Karpas-422 (cell line): ENCODE measurements at regions not wholly inside any gene's neighbourhood (a gene's known extent, or its start where the extent isn't known, plus 50 kb on each side); places are given as distances from the start of the nearest gene placed in this dataset.

Source experiments
- DNase-seq: peaks from one replicate; pipeline ENCODE4 v3.0.0-alpha.2; 2015
- H2AFZ ChIP-seq: fragments of 200-600 bp; sonication (generic); 2 replicates; pipeline ENCODE4 v1.6.1; 2014; ENCODE audit warnings: antibody characterized with exemption, low read length, mixed read lengths
- H3K27ac ChIP-seq: fragments of 200-600 bp; sonication (generic); 2 replicates; pipeline ENCODE4 v1.5.1; 2014; ENCODE audit warnings: mild to moderate bottlenecking, low read length, moderate library complexity
- H3K27me3 ChIP-seq: fragments of 200-600 bp; sonication (generic); 2 replicates; pipeline ENCODE4 v1.6.1; 2014; ENCODE audit warnings: low read length, mixed read lengths
- H3K36me3 ChIP-seq: fragments of 200-600 bp; sonication (generic); 2 replicates; pipeline ENCODE4 v1.6.1; 2014; ENCODE audit warnings: low read length, mixed read lengths; ENCODE audit not compliant: insufficient read depth
- H3K4me1 ChIP-seq: fragments of 200-600 bp; sonication (generic); 2 replicates; pipeline ENCODE4 v1.6.1; 2014; ENCODE audit warnings: mild to moderate bottlenecking, low read length, mixed read lengths
- H3K4me2 ChIP-seq: fragments of 200-600 bp; sonication (generic); 2 replicates; pipeline ENCODE4 v1.6.1; 2014; ENCODE audit warnings: low read length, low read depth, mild to moderate bottlenecking; ENCODE audit not compliant: poor library complexity, severe bottlenecking
- H3K4me3 ChIP-seq: fragments of 200-600 bp; sonication (generic); 2 replicates; pipeline ENCODE4 v1.5.1; 2014; ENCODE audit warnings: mild to moderate bottlenecking, antibody characterized with exemption, low read length, mixed read lengths
- H3K79me2 ChIP-seq: fragments of 200-600 bp; sonication (generic); 2 replicates; pipeline ENCODE4 v1.6.1; 2014; ENCODE audit warnings: mild to moderate bottlenecking, low read length, mixed read lengths
- H3K9ac ChIP-seq: fragments of 200-600 bp; sonication (generic); 2 replicates; pipeline ENCODE4 v1.6.0; 2014; ENCODE audit warnings: low read length
- H3K9me2 ChIP-seq: fragments of 200-600 bp; sonication (generic), shearing (Covaris generic); replicated peaks from 2 replicates; pipeline ENCODE4 v1.6.0; 2014; ENCODE audit warnings: mild to moderate bottlenecking, low read length, moderate library complexity; ENCODE audit not compliant: insufficient read depth
- H3K9me3 ChIP-seq: fragments of 300-700, 200-600 bp; sonication (generic); 2 replicates; pipeline ENCODE4 v1.6.1; 2014; ENCODE audit warnings: low read length, mixed read lengths
- H4K20me1 ChIP-seq: fragments of 200-600 bp; sonication (generic); 2 replicates; pipeline ENCODE4 v1.6.1; 2014; ENCODE audit warnings: mild to moderate bottlenecking, antibody characterized with exemption, low read length, low read depth; ENCODE audit not compliant: insufficient read depth

DNA sequence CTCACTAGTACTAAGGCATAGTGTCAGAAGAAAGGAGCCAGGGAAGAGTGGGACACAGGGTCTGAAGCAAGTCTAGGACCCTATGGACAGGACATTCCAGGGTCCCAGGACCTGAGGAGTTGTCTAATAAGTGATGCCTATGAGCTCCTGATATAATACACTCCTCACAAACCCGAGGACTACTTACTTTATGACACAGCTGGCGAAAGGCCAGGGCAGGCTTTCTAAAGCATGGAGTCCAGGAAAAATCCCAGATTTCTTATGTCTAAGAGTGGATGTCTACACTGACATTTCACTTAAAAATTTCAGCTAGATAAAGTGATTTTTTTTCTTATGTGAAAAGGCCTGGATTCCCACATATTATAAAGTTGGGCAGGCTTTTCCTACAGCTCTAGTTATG lies 502.2 kb upstream of the SETBP1 start:
- no peak for DNase-seq
- H3K36me3 ChIP-seq, result no peaks in the 10 kb centered on the region
- H3K27me3 ChIP-seq, result no peaks in the 10 kb centered on the region
- no peaks in the 10 kb centered on the region for H3K9me3 ChIP-seq
- H3K4me2 ChIP-seq, result no peak overlapping the region
- no peak overlapping the region for H3K4me3 ChIP-seq
- H3K9ac ChIP-seq, result no peak overlapping the region
- no peak overlapping the region for H3K27ac ChIP-seq
- H4K20me1 ChIP-seq, result no peaks in the 10 kb centered on the region
- H3K79me2 ChIP-seq, result no peaks in the 10 kb centered on the region
- H3K9me2 ChIP-seq, result no peaks in the 10 kb centered on the region
- H2AFZ ChIP-seq, result no peak overlapping the region
- no peaks in the 10 kb centered on the region for H3K4me1 ChIP-seq

DNA sequence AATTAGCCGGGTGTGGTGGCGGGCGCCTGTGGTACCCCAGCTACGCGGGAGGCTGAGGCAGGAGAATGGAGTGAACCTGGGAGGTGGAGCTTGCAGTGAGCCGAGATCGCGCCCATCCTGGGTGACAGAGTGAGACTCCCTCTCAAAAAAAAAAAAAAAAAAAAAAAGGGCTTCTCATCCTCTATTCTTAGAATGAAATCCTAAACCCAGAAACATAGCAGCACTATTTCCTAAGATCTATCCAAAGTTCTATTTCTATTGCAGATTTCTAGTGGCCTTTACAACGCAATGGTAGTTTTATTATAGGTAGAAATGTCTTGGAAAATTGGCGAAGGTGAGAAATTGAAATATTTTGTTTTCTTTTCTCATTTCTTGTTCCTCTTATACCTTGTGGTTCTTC lies 501.0 kb upstream of the SETBP1 start:
- H3K27me3 ChIP-seq, result no peaks in the 10 kb centered on the region
- no peak overlapping the region for H3K27ac ChIP-seq
- no peaks in the 10 kb centered on the region for H3K36me3 ChIP-seq
- H3K4me2 ChIP-seq, result no peak overlapping the region
- H3K9ac ChIP-seq, result no peak overlapping the region
- H3K9me2 ChIP-seq, result no peaks in the 10 kb centered on the region
- no peaks in the 10 kb centered on the region for H3K9me3 ChIP-seq
- no peaks in the 10 kb centered on the region for H4K20me1 ChIP-seq
- H3K79me2 ChIP-seq, result no peaks in the 10 kb centered on the region
- no peaks in the 10 kb centered on the region for H3K4me1 ChIP-seq
- no peak for DNase-seq
- H2AFZ ChIP-seq, result no peak overlapping the region
- H3K4me3 ChIP-seq, result no peak overlapping the region

DNA sequence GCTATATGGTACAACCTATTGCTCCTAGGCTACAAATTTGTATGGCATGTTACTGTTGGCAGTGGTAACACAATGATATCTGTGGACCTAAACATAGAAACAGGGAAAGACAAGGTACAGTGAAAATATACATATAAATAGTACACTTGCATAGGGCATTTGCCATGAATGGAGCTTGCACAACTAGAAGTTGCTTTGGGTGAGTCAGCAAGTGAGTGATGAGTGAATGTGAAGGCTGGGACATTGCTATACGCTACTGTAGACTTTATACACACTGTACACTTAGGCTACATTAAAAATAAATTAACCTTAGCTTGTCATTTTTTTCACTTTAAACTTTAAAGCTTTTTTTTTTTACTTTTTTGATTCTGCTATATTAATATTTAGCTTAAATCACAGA lies 500.0 kb upstream of the SETBP1 start:
- DNase-seq, result no peak

DNA sequence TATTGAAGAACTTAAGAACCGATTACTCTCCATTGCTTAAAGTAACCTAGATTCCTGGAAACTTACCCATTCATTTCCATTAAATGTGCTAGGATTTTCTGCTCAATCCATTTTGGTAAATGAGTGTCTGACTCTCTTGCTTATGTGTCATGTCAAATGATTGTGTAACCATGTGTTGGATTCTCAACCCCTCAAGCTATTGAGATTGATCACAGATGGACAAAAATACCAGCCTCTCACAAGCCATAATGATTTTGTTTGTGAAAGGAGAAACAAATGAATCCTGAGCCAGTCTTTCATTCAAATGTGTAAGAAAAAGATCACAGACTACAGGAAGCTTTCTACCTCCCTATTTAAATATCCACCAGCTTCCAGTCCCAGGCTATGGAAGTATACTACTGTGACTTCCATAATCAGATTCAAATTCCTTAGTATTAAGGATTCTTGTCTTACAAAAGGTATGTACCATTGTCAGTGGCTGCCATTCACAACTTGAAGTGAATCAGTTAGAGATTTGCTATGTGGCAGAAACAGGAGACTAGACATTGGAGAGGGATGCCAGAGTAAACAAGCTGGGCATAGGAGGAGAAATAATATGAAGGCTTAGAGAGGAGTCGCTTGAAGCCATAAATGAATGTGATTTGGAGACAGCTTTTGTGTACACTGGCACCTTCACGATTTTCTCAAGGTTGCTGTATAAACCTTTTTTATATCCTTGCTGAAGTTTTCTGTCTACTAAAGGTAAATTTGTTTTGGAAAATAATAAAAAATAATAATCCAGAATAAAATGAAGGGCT lies 498.5 kb upstream of the SETBP1 start:
- Histone ChIP-seq H3K27me3 (no peaks in the 10 kb centered on the region), H3K4me2 (no peak overlapping the region), H2AFZ (no peak overlapping the region), H3K9ac (no peak overlapping the region), H3K4me1 (no peaks in the 10 kb centered on the region), H4K20me1 (no peaks in the 10 kb centered on the region), H3K36me3 (no peaks in the 10 kb centered on the region), H3K9me2 (no peaks in the 10 kb centered on the region), H3K27ac (no peak overlapping the region), H3K9me3 (no peaks in the 10 kb centered on the region), H3K4me3 (no peak overlapping the region), H3K79me2 (no peaks in the 10 kb centered on the region)
- DNase-seq, result no peak

More for the DNA sequence above, 500.0 kb upstream of the SETBP1 start:
- H3K36me3 ChIP-seq, result no peaks in the 10 kb centered on the region
- no peaks in the 10 kb centered on the region for H4K20me1 ChIP-seq
- H3K4me1 ChIP-seq, result no peaks in the 10 kb centered on the region
- no peaks in the 10 kb centered on the region for H3K9me3 ChIP-seq
- no peak overlapping the region for H3K4me2 ChIP-seq
- H3K9me2 ChIP-seq, result no peaks in the 10 kb centered on the region
- H3K79me2 ChIP-seq, result no peaks in the 10 kb centered on the region
- no peaks in the 10 kb centered on the region for H3K27me3 ChIP-seq
- no peak overlapping the region for H3K27ac ChIP-seq
- no peak overlapping the region for H3K9ac ChIP-seq
- no peak overlapping the region for H3K4me3 ChIP-seq
- no peak overlapping the region for H2AFZ ChIP-seq

DNA sequence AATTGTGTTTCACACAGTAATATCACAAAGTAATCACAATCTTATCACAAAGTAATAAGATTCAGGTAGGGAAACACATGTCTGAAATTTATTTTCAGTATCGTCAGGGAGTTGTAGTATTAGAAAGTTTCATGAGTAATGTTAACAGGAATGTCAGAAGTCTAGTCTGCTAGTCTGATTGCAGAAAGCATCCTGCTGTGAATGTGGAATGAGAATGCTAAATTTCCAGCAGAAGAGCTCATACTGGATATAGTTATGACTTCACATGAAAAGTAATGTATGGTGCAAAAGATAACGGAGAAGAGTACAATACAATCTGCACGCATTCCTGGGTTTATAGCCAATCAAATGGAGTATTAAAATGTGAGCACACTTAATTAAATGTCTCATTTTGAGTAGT lies 494.7 kb upstream of the SETBP1 start:
- Histone ChIP-seq H3K9ac (no peak overlapping the region), H3K27me3 (no peaks in the 10 kb centered on the region), H3K27ac (no peak overlapping the region), H3K36me3 (no peaks in the 10 kb centered on the region), H3K4me2 (no peak overlapping the region), H3K9me2 (no peaks in the 10 kb centered on the region), H3K79me2 (no peaks in the 10 kb centered on the region), H3K4me1 (no peaks in the 10 kb centered on the region), H3K9me3 (no peaks in the 10 kb centered on the region), H4K20me1 (no peaks in the 10 kb centered on the region), H2AFZ (no peak overlapping the region), H3K4me3 (no peak overlapping the region)
- DNase-seq, result no peak

DNA sequence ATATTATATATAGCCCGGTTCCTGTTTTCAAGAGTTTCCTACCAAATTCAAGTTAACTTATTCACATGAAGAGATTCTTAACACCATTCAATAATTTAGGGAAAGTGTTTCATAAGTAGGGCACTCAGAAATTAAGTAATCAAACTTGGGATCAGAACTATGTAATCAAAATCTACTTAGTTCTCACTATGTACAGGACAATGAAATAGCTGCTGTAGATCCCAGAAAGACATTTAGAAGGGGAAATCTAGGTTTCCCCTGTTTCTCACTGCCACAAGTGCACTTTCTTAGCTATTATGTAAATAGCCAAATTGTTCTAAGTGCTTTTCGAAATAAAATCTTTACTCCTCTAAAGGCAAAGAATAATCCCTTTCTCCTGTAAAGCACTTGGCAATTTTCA lies 493.6 kb upstream of the SETBP1 start:
- Histone ChIP-seq H3K27me3 (no peaks in the 10 kb centered on the region), H3K4me3 (no peak overlapping the region), H3K79me2 (no peaks in the 10 kb centered on the region), H3K9me3 (no peaks in the 10 kb centered on the region), H3K9ac (no peak overlapping the region), H3K4me2 (no peak overlapping the region), H3K4me1 (no peaks in the 10 kb centered on the region), H4K20me1 (no peaks in the 10 kb centered on the region), H3K36me3 (no peaks in the 10 kb centered on the region), H3K27ac (no peak overlapping the region), H2AFZ (no peak overlapping the region), H3K9me2 (no peaks in the 10 kb centered on the region)
- DNase-seq, result no peak

DNA sequence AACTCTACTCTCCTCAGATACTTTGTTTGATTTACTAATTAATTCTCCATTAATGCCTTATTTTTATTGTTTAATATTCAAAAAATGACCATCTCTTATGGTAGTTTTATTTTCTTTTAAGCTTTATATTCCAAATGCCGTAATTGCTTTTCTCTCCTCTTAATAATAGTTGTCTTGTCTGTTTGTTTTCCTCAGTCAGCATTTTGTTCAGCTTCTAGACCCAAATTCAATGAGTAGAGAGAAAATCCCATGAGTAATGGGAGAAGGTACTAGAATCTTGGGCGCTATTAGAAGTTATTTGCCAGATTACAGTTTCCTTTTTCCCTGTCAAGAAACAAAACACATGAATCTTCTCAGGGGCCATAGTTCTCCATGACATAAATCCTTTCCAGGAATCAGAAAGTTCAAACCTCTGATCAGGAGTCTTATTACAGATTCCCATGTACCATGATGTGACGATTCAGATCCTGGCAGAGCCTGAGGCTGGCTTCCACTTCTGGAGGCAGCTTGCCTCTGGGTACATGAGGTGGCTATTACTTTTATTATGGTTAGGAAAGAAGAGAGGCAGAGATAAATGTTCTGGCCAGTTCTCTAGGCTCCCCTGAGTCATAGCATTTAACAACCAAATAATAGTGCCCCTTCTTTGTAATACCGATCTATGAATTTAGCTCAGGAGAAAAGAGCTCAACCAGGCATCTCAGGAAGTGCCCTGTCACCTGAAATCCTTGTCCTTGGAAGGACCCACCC lies 485.1 kb upstream of the SETBP1 start:
- no peaks in the 10 kb centered on the region for H3K9me2 ChIP-seq
- no peaks in the 10 kb centered on the region for H4K20me1 ChIP-seq
- H3K4me2 ChIP-seq, result no peak overlapping the region
- no peaks in the 10 kb centered on the region for H3K9me3 ChIP-seq
- DNase-seq, result no peak
- no peaks in the 10 kb centered on the region for H3K36me3 ChIP-seq
- H3K4me3 ChIP-seq, result no peak overlapping the region
- no peak overlapping the region for H2AFZ ChIP-seq
- no peaks in the 10 kb centered on the region for H3K79me2 ChIP-seq
- no peaks in the 10 kb centered on the region for H3K27me3 ChIP-seq
- H3K27ac ChIP-seq, result no peak overlapping the region
- H3K4me1 ChIP-seq, result no peaks in the 10 kb centered on the region
- no peak overlapping the region for H3K9ac ChIP-seq

DNA sequence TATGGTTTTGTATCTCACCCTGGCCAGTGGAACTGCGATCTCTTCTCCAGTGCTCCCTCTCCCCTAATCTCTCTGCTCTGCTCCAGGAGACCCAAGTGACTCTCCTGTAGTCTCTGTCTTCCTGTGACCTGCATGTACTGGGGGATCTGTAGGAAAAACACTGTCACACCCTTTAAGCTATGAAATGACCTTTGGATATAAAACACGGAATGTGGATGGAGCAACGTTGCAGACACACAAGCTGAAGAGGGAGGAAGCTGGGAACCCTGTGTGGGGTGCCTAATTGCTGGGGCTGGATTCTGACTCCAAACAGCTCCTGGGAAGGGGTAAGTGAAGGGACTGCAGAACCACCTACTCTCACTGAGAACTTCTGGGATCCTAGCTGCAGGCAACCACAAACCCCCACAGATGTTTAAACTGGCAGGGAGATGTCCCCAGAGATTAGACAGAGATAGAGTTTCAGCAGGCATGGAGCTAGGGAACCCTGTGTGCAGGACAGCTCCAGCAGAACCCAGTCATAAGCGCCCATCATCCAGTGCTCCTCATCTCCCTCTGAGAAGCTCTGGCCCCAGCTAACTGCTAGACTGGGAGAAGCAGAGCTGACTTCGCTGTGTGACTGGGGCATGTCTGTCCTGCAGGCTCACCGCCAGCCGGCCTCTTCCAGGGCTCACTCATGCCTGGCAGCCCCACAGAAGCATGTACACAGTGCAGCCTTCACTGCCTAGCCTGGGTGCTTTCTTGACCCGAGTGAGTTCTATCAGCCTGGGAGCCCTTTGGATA lies 482.7 kb upstream of the SETBP1 start:
- Histone ChIP-seq H3K9me3 (no peaks in the 10 kb centered on the region), H3K36me3 (no peaks in the 10 kb centered on the region), H3K4me1 (no peaks in the 10 kb centered on the region), H3K9me2 (no peaks in the 10 kb centered on the region), H3K27ac (no peak overlapping the region), H3K9ac (no peak overlapping the region), H3K4me2 (no peak overlapping the region), H3K79me2 (no peaks in the 10 kb centered on the region), H3K27me3 (no peaks in the 10 kb centered on the region), H4K20me1 (no peaks in the 10 kb centered on the region), H2AFZ (no peak overlapping the region), H3K4me3 (no peak overlapping the region)
- DNase-seq, result no peak
